Esophagus muscularis mucosa (tissue), 4 donors: ENCODE measurements at regions not wholly inside any gene's neighbourhood (a gene's known extent, or its start where the extent isn't known, plus 50 kb on each side); places are given as distances from the start of the nearest gene placed in this dataset.

Experiments used
- EP300 ChIP-seq: sonication (generic); formaldehyde crosslinking; IDR thresholded peaks from one replicate; pipeline ENCODE4 v1.6.1; 2017; ENCODE audit warnings: antibody characterized with exemption
- POLR2AphosphoS5 ChIP-seq, 2 donors: sonication (generic); formaldehyde crosslinking; IDR thresholded peaks; one replicate each; pipeline ENCODE4 v1.6.1; 2017; ENCODE audit warnings: antibody characterized with exemption in 2 of 2
- TF ChIP-seq, protein P1 (sequence below), 3 experiments: fragments of 200-600 bp in 2 of 3; fragments of 450-650 bp in 1 of 3; sonication (generic) in 2 of 3; IDR thresholded peaks; one replicate each; pipeline ENCODE4 v1.5.1; 2017 to 2019; ENCODE audit warnings: antibody characterized with exemption in 3 of 3, mild to moderate bottlenecking in 2 of 3, moderate library complexity in 1 of 3

DNA sequence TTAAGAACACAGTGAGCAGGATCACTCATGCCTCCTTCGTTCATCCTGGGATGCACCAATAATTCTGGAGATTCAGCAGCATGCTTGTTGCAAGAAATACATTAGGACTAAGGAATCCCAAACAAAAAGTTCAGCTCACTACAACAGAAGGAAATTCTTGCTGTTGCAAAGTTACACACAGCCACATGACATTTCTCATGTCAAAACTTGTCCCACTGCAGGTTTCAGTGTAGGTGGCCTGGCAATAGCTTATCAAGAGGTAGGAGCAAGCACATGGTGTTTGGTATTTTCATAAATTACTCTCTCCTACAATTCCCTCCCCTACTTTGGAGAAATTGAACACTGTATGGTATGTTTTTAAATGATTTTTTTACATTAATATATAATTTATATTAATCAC is 399.6 kb upstream of the EPHA3 start:
- TF ChIP-seq EP300 = no peak
- TF ChIP-seq, protein P1, sequence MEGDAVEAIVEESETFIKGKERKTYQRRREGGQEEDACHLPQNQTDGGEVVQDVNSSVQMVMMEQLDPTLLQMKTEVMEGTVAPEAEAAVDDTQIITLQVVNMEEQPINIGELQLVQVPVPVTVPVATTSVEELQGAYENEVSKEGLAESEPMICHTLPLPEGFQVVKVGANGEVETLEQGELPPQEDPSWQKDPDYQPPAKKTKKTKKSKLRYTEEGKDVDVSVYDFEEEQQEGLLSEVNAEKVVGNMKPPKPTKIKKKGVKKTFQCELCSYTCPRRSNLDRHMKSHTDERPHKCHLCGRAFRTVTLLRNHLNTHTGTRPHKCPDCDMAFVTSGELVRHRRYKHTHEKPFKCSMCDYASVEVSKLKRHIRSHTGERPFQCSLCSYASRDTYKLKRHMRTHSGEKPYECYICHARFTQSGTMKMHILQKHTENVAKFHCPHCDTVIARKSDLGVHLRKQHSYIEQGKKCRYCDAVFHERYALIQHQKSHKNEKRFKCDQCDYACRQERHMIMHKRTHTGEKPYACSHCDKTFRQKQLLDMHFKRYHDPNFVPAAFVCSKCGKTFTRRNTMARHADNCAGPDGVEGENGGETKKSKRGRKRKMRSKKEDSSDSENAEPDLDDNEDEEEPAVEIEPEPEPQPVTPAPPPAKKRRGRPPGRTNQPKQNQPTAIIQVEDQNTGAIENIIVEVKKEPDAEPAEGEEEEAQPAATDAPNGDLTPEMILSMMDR (IDR thresholded peaks at IDR 0.05) = no peak
- no peak for TF ChIP-seq POLR2AphosphoS5 (IDR thresholded peaks at IDR 0.05)
